Suprapubic skin (tissue), 4 donors: ENCODE measurements at regions not wholly inside any gene's neighbourhood (a gene's known extent, or its start where the extent isn't known, plus 50 kb on each side); places are given as distances from the start of the nearest gene placed in this dataset.

Experiments
- EP300 ChIP-seq: sonication (generic); formaldehyde crosslinking; IDR thresholded peaks from one replicate; pipeline ENCODE4 v1.6.1; 2017; ENCODE audit warnings: antibody characterized with exemption
- POLR2A ChIP-seq, 2 donors: fragments of 450-650 bp; IDR thresholded peaks; one replicate each; pipeline ENCODE4 v1.6.1; 2017; ENCODE audit warnings: antibody characterized with exemption in 2 of 2, mild to moderate bottlenecking in 2 of 2, moderate library complexity in 2 of 2
- POLR2AphosphoS5 ChIP-seq, 3 donors: sonication (generic); formaldehyde crosslinking; IDR thresholded peaks; one replicate each; pipeline ENCODE4 v1.6.1; 2017; ENCODE audit warnings: antibody characterized with exemption in 3 of 3
- TF ChIP-seq, protein P1 (sequence below), 2 donors: fragments of 200-600 bp in 1 of 2; fragments of 450-650 bp in 1 of 2; sonication (generic) in 1 of 2; IDR thresholded peaks; one replicate each; pipeline ENCODE4 v1.5.1; 2016 to 2019; ENCODE audit warnings: antibody characterized with exemption in 2 of 2, mild to moderate bottlenecking in 1 of 2, moderate library complexity in 1 of 2

DNA sequence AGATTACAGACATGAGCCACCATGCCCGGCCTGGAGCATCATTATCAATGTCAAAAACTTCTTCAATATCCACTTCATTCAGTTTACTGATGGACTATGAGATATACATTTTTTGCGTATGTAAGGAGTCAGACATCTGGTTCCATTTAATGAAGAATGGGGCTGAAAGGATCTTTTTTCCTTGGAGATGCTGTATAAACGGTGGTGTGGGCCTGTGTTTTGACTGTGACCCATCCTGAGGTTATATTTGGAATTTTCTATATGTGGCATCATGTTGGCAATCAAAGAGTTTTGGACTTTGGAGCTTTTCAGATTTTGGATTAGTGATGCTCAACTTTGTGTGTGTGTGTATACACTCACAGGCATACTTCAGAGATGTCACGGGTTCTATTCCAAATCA, 85.7 kb upstream of the FBXL17 start:
- TF ChIP-seq EP300 (no peak), POLR2AphosphoS5 (IDR thresholded peaks at IDR 0.05) (no peak), POLR2A (IDR thresholded peaks at IDR 0.05) (no peak)
- TF ChIP-seq, protein P1, sequence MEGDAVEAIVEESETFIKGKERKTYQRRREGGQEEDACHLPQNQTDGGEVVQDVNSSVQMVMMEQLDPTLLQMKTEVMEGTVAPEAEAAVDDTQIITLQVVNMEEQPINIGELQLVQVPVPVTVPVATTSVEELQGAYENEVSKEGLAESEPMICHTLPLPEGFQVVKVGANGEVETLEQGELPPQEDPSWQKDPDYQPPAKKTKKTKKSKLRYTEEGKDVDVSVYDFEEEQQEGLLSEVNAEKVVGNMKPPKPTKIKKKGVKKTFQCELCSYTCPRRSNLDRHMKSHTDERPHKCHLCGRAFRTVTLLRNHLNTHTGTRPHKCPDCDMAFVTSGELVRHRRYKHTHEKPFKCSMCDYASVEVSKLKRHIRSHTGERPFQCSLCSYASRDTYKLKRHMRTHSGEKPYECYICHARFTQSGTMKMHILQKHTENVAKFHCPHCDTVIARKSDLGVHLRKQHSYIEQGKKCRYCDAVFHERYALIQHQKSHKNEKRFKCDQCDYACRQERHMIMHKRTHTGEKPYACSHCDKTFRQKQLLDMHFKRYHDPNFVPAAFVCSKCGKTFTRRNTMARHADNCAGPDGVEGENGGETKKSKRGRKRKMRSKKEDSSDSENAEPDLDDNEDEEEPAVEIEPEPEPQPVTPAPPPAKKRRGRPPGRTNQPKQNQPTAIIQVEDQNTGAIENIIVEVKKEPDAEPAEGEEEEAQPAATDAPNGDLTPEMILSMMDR (IDR thresholded peaks at IDR 0.05): no peak
